T-helper 2 cell treated with Interferon-gamma antibody and Interleukin-4, amounts not matched to agents 5 μg/mL and 100 μg/mL, for 36 hours (primary cell): ENCODE measurements at regions not wholly inside any gene's neighbourhood (a gene's known extent, or its start where the extent isn't known, plus 50 kb on each side); places are given as distances from the start of the nearest gene placed in this dataset.

Source experiments
- DNase-seq: peaks from one replicate; pipeline ENCODE4 v3.0.0; 2021; ENCODE audit warnings: low spot score
- H3K27ac Mint-ChIP-seq: one replicate; pipeline ENCODE4 v1.8.0; 2021; ENCODE audit warnings: mild to moderate bottlenecking, mixed read lengths
- H3K27me3 Mint-ChIP-seq: one replicate; pipeline ENCODE4 v1.8.0; 2021; ENCODE audit warnings: low read depth, mixed read lengths
- H3K36me3 Mint-ChIP-seq: one replicate; pipeline ENCODE4 v1.8.0; 2021; ENCODE audit warnings: low read depth, mixed read lengths
- H3K4me1 Mint-ChIP-seq: one replicate; pipeline ENCODE4 v1.8.0; 2021; ENCODE audit warnings: low read depth, mixed read lengths
- H3K4me3 Mint-ChIP-seq: one replicate; pipeline ENCODE4 v1.8.0; 2022; ENCODE audit warnings: mild to moderate bottlenecking, moderate library complexity, mixed read lengths
- H3K9me3 Mint-ChIP-seq: one replicate; pipeline ENCODE4 v1.8.0; 2021; ENCODE audit warnings: mixed read lengths

GRCh38 chr6:109315341-109316110, 66.7 kb downstream of the CD164 start:
- no peaks in the 10 kb centered on the region for H3K9me3 Mint-ChIP-seq

GRCh38 chr6:109314313-109314712, 68.0 kb downstream of the CD164 start:
- Mint-ChIP-seq H3K4me1 (no peaks in the 10 kb centered on the region), H3K36me3 (no peaks in the 10 kb centered on the region), H3K4me3 (no peak overlapping the region), H3K27me3 (no peaks in the 10 kb centered on the region), H3K9me3 (no peaks in the 10 kb centered on the region), H3K27ac (no peak overlapping the region)
- DNase-seq: no peak

More at GRCh38 chr6:109315341-109316110, 66.7 kb downstream of the CD164 start:
- Mint-ChIP-seq H3K4me3 (no peak overlapping the region), H3K36me3 (no peaks in the 10 kb centered on the region), H3K27ac (no peak overlapping the region), H3K27me3 (no peaks in the 10 kb centered on the region), H3K4me1 (no peaks in the 10 kb centered on the region)
- no peak for DNase-seq

DNA sequence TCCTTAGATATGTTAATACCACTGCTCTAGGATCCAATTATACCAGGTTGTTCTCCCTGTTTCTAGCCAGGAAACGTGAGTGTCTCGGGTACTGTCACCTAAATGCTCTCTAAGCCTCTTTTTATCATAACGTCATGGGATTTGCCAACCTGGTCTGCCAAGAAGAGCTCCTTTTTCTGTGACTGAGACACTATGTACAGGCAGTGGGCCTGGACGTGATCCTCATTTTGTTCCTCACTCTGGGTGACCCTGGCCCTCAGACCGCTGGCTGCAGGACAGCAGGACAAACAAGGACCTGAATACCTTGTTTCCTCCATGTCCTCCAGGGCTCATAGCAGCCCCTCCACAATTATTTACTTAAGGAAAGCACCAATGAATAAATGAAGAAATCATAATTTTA, 69.1 kb downstream of the CD164 start:
- peaks cover 1% of the 10 kb centered on the region for H3K4me1 Mint-ChIP-seq
- H3K4me3 Mint-ChIP-seq: no peak overlapping the region
- H3K36me3 Mint-ChIP-seq: no peaks in the 10 kb centered on the region
- no peak for DNase-seq
- no peaks in the 10 kb centered on the region for H3K27me3 Mint-ChIP-seq
- H3K9me3 Mint-ChIP-seq: no peaks in the 10 kb centered on the region
- no peak overlapping the region for H3K27ac Mint-ChIP-seq

GRCh38 chr6:109311471-109311870, 70.8 kb downstream of the CD164 start:
- H3K4me1 Mint-ChIP-seq: peaks cover 4% of the 10 kb centered on the region
- no peaks in the 10 kb centered on the region for H3K36me3 Mint-ChIP-seq
- H3K27me3 Mint-ChIP-seq: no peaks in the 10 kb centered on the region

GRCh38 chr6:109309917-109310316, 72.3 kb downstream of the CD164 start:
- Mint-ChIP-seq H3K27me3 (no peaks in the 10 kb centered on the region), H3K27ac (no peak overlapping the region), H3K4me3 (no peak overlapping the region), H3K9me3 (no peaks in the 10 kb centered on the region), H3K36me3 (no peaks in the 10 kb centered on the region), H3K4me1 (peaks cover 6% of the 10 kb centered on the region)
- no peak for DNase-seq

More at GRCh38 chr6:109311471-109311870, 70.8 kb downstream of the CD164 start:
- Mint-ChIP-seq H3K27ac (no peak overlapping the region), H3K9me3 (no peaks in the 10 kb centered on the region), H3K4me3 (no peak overlapping the region)
- no peak for DNase-seq

DNA sequence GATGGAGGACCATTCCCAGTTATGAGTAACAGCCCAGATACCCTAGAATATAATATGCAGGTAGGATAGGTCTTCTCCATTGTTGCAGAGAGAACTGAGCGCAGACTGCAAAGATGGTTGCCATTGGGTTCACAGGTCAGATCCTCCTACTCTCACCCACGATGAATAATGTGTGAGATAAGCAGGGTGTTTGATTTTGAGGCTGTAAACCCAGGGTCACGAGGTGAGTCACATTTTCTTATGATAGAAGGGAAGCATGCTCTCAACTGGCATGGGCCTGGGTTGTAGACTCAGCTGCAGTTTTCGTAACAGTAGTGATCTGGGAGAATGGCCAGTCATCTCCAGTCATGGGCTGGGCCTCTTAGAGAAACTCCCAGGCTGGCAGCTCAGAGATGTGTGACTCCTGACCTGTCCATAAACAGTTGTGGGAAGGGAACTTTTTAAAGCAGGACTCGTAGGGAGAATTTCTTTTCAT, 74.2 kb downstream of the CD164 start:
- H3K36me3 Mint-ChIP-seq: no peaks in the 10 kb centered on the region
- H3K27me3 Mint-ChIP-seq: no peaks in the 10 kb centered on the region
- H3K9me3 Mint-ChIP-seq: no peaks in the 10 kb centered on the region
- H3K4me3 Mint-ChIP-seq: no peak overlapping the region
- H3K27ac Mint-ChIP-seq: no peak overlapping the region
- DNase-seq: peak; percentile 60
- peaks cover 17% of the 10 kb centered on the region for H3K4me1 Mint-ChIP-seq

GRCh38 chr6:109306733-109307132, 75.5 kb downstream of the CD164 start:
- H3K4me3 Mint-ChIP-seq: no peak overlapping the region
- no peak for DNase-seq
- H3K9me3 Mint-ChIP-seq: no peaks in the 10 kb centered on the region
- no peaks in the 10 kb centered on the region for H3K36me3 Mint-ChIP-seq
- no peaks in the 10 kb centered on the region for H3K27me3 Mint-ChIP-seq
- no peak overlapping the region for H3K27ac Mint-ChIP-seq
- H3K4me1 Mint-ChIP-seq: peaks cover 17% of the 10 kb centered on the region

DNA sequence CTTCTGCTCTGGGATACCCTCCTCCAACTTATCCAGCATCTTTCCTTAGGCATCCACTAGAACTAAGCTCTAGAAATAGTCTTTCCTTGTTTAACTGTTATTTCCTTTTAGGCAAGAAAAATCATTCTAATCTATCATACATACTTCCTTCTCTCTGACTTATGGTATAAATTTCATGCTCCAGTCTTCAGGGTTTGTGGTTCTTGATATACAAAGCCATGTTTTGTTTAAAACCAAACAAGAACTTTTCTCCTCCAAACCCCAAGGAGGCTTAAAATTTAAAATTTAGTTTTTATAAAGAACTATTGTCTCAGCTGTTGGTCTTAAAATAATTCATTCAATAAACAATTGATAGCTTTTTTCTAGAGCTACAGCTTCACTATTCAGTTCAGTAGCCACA, 77.2 kb downstream of the CD164 start:
- Mint-ChIP-seq H3K4me3 (no peak overlapping the region), H3K4me1 (peaks cover 17% of the 10 kb centered on the region), H3K9me3 (no peaks in the 10 kb centered on the region), H3K27ac (no peak overlapping the region), H3K27me3 (no peaks in the 10 kb centered on the region), H3K36me3 (no peaks in the 10 kb centered on the region)
- no peak for DNase-seq

GRCh38 chr6:109304284-109305015, 77.8 kb downstream of the CD164 start:
- Mint-ChIP-seq H3K4me1 (peaks cover 17% of the 10 kb centered on the region), H3K9me3 (no peaks in the 10 kb centered on the region), H3K36me3 (no peaks in the 10 kb centered on the region), H3K27me3 (no peaks in the 10 kb centered on the region), H3K27ac (peak overlapping the region; percentile 24), H3K4me3 (peak overlapping the region; percentile 18)
- DNase-seq: peak; percentile 23

DNA sequence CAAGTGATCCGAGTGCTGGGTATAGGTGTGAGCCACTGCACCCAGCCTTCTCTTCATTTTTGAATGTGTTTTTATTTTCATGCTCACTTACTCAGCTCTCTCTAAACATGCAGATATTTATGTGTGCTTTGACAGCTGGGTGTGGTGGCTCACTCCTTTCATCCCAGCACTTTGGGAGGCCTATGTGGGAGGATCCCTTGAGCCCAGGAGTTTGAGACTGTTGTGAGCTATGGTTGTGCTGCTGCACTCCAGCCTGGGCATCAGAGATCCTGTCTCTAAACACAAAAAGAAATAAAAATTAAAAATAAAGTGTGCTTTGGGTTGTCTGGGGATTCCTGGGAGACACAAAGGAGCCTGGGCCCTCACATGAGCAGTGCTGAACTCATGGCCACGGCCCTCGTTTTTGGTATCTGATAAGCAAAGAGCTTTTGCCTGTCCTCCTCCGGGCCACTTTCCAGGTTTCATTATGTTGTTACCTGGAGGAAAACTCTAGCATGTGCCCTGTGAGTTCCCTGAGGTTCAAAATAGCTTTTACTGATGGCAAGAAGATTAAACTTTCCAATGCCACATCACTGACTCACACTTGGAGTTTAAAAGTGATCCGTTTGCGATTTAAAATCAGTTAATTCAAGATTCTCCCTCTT, 78.5 kb downstream of the CD164 start:
- Mint-ChIP-seq H3K27ac (no peak overlapping the region), H3K27me3 (no peaks in the 10 kb centered on the region), H3K9me3 (no peaks in the 10 kb centered on the region), H3K4me1 (peaks cover 17% of the 10 kb centered on the region), H3K4me3 (peak overlapping the region; percentile 18), H3K36me3 (no peaks in the 10 kb centered on the region)
- no peak for DNase-seq

- H3K27me3 Mint-ChIP-seq: no peaks in the 10 kb centered on the region
- no peak overlapping the region for H3K4me3 Mint-ChIP-seq
- H3K9me3 Mint-ChIP-seq: no peaks in the 10 kb centered on the region
- peaks cover 16% of the 10 kb centered on the region for H3K4me1 Mint-ChIP-seq
- no peak overlapping the region for H3K27ac Mint-ChIP-seq
- no peaks in the 10 kb centered on the region for H3K36me3 Mint-ChIP-seq
- DNase-seq: no peak
Observed at GRCh38 chr6:109303164-109303563, 79.1 kb downstream of the CD164 start.

DNA sequence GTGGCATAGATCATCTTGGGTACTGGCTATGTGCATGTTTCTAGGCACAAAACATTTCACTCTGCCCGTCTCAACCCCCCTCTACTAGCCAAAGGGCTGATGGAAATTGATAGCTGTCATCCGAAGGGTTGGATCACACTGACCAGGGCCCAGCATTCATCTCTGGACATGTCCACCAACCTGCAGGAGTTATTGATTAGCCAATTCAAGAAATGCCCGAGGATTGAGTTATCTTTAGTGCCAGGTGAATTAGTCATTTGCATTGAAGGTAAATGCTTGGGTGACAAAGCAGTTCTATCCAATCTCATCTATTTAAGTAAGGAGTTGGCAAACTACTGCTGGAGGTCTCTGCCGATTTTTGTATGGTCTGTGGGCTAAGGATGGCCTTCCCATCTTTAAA, 80.1 kb downstream of the CD164 start:
- Mint-ChIP-seq H3K4me3 (no peak overlapping the region), H3K36me3 (no peaks in the 10 kb centered on the region), H3K9me3 (no peaks in the 10 kb centered on the region), H3K27me3 (no peaks in the 10 kb centered on the region), H3K27ac (no peak overlapping the region), H3K4me1 (peaks cover 15% of the 10 kb centered on the region)
- no peak for DNase-seq

DNA sequence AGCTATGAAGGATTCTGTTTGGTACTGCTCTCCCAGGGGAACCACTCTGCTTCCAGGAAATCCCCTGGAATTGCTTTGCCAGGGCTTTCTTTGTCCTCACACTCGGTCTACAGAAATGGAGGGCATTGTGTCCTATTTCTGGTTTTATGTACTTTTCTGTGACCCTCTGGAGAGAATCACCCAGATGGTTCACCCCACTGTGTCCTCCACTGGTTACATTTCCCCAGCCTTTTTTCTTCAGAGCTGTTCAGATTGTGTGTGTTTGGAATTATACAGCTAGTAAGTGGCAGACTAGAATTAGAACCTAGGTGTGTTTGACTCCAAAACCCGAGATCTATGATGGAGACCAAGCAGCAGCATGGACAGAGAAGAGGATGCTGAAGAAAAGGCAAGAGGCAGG, 80.8 kb downstream of the CD164 start:
- DNase-seq: no peak
- H3K4me3 Mint-ChIP-seq: no peak overlapping the region
- no peaks in the 10 kb centered on the region for H3K9me3 Mint-ChIP-seq
- no peaks in the 10 kb centered on the region for H3K27me3 Mint-ChIP-seq
- peaks cover 13% of the 10 kb centered on the region for H3K4me1 Mint-ChIP-seq
- no peaks in the 10 kb centered on the region for H3K36me3 Mint-ChIP-seq
- no peak overlapping the region for H3K27ac Mint-ChIP-seq

GRCh38 chr6:109300874-109301273, 81.4 kb downstream of the CD164 start:
- Mint-ChIP-seq H3K27ac (no peak overlapping the region), H3K36me3 (no peaks in the 10 kb centered on the region), H3K4me1 (peaks cover 13% of the 10 kb centered on the region)

More at GRCh38 chr6:109300874-109301273, 81.4 kb downstream of the CD164 start:
- H3K27me3 Mint-ChIP-seq: no peaks in the 10 kb centered on the region
- no peaks in the 10 kb centered on the region for H3K9me3 Mint-ChIP-seq
- no peak for DNase-seq
- no peak overlapping the region for H3K4me3 Mint-ChIP-seq
